LNCAP (cell line): ENCODE measurements at regions not wholly inside any gene's neighbourhood (a gene's known extent, or its start where the extent isn't known, plus 50 kb on each side); places are given as distances from the start of the nearest gene placed in this dataset.

Experiments used
- TF ChIP-seq, protein P1 (sequence below): fragments of 450-650 bp; IDR thresholded peaks from 2 replicates; pipeline ENCODE4 v1.5.1; 2017; ENCODE audit warnings: mild to moderate bottlenecking

GRCh38 chr7:113763226-113763625, 155.6 kb downstream of the PPP1R3A start:
- TF ChIP-seq, protein P1, sequence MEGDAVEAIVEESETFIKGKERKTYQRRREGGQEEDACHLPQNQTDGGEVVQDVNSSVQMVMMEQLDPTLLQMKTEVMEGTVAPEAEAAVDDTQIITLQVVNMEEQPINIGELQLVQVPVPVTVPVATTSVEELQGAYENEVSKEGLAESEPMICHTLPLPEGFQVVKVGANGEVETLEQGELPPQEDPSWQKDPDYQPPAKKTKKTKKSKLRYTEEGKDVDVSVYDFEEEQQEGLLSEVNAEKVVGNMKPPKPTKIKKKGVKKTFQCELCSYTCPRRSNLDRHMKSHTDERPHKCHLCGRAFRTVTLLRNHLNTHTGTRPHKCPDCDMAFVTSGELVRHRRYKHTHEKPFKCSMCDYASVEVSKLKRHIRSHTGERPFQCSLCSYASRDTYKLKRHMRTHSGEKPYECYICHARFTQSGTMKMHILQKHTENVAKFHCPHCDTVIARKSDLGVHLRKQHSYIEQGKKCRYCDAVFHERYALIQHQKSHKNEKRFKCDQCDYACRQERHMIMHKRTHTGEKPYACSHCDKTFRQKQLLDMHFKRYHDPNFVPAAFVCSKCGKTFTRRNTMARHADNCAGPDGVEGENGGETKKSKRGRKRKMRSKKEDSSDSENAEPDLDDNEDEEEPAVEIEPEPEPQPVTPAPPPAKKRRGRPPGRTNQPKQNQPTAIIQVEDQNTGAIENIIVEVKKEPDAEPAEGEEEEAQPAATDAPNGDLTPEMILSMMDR = no peak

DNA sequence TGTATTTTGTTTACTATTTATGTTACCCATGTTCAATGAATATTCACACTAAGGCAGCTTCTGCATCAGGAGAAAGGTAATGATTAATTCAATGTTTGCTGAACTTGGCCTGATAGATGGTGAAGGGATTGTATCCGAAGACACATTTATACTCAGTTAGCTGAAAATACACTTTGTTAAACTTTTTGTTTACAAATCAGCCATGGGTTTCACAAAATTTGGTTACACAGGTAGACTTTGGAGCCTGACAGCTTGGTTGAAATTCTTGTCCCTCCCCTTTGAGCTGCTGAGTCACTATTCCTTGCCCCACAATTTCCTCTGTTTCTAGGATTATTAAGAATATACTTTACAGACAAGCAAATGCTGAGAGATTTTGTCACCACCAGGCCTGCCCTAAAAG, 162.6 kb downstream of the PPP1R3A start:
- TF ChIP-seq, protein P1 = no peak

DNA sequence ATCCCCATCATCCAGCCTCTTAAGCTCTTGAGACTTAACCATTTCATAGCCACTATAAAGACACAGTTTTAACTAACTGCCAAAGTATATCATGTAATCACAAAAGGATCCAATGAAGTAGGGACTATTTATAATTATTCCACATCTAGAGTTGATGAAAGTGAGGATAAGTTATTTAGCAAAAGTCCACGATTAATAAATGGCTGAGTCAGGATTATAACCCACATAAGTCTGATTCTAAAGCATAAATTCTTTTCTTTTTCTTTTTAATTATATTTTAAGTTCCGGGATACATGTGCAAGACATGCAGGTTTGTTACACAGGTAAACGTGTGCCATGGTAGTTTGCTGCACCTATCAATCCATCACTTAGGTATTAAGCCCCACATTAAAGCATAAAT, 166.1 kb downstream of the PPP1R3A start:
- TF ChIP-seq, protein P1 = no peak

DNA sequence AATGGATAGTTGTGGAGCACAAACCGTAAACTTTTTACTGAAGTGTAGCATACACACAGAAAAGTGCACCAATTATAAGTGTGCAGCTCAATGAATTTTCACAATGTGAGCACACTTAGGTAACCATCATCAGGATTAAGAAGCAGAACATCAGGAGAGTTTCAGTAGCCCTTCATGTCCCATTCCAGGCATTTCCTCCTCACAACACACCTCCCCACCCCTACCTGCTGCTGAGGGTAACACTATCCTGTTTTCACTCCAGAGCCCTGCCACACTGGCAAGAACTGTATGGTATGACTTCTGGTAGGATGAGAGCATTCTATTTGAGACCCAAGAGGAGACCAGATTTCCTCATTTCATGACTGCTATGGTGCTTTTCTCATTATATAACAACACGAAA, 166.5 kb downstream of the PPP1R3A start:
- TF ChIP-seq, protein P1 = no peak

DNA sequence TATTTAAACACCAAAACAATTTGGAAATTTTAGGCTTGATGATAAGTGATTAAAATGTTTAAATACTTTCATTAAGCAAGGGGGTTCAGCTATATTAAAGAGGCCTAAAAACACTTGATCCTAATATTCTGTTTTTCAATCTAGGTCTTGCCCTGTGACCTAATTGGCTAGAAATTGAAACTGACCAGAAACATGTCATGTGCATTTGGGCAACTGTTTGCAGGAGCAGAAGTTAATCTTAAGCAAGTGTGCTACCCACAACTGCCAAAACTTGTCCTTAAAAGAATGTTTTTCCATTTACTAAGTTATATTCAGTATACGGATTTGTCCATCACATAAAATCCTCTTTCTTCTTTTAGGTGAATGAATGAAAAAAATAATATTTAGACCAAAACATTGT, 167.3 kb downstream of the PPP1R3A start:
- TF ChIP-seq, protein P1 = no peak

DNA sequence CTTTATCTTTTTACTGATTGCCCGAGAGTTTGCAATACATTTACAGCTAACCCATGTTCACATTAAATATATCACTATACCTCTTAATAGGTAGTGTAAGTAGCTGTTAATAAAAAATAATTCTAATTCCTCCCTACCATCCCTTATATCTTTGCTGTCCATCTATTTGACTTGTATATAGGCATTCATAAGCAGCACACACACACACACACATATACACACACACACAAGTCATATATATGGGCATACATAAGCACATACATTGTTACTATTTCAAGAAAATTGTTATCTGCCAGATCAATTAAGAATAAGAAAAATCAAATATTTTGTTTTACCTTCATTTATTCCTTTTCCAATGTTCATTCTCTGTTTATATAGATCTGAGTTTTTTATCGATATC, 176.4 kb downstream of the PPP1R3A start:
- TF ChIP-seq, protein P1 = no peak

DNA sequence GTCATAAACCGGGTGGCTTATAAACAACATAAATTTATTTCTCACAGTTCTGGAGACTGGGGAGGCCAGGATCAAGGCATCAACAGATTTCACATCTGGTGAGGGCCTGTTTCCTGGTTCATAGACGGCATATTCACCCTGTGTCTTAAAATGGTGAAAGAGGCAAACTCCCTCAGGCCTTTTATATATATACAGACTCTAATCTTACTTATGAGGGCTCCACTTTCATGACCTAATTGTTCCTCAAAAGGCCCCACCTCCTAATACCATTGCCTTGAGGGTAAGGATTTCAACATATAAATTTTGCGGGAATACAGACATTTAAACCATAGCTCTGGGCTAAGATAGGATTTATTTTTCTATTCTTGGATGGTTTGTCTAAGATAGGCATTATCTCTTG, 187.2 kb downstream of the PPP1R3A start:
- TF ChIP-seq, protein P1 = no peak

DNA sequence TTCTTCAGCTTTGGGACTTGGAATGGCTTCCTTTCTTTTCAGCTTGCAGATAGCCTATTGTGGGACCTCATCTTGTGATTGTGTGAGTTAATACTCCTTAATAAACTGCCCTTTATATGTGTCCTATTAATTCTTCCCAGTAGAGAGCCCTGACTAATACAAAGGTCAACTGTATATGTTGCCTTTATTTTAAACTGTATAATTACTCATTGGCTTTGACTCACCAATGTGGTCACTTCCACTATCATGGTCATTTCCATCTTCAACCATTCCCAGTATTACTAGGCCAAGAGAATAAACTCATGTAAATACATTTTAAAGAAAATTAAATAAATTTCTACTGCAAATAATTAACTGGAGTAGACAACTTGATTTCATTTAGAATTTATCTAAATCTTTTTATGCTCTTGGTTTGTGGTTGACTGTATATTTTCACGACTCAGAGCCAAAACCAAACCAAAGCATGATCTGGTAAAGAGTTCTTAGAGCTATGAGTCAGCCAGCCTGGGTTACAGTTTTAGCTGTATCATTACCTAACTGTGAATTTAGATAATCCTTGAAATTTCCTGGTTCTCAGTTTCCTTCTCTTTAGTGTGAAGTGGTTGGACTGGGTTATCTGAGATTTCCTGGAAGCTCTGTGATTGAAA, 188.4 kb downstream of the PPP1R3A start:
- TF ChIP-seq, protein P1 = no peak
